Fibroblast of lung (primary cell): ENCODE measurements at regions not wholly inside any gene's neighbourhood (a gene's known extent, or its start where the extent isn't known, plus 50 kb on each side); places are given as distances from the start of the nearest gene placed in this dataset.

Experiments used
- DNase-seq, 2 donors: peaks; one replicate each; pipeline versions ENCODE4 v3.0.0 to v3.0.0-alpha.2; 2010; ENCODE audit warnings: low read depth in 2 of 2
- H2AFZ ChIP-seq: 2 replicates; pipeline ENCODE4 v1.5.1; 2012; ENCODE audit warnings: low read length, control low read depth, inconsistent platforms
- H3K27ac ChIP-seq: 2 replicates; pipeline ENCODE4 v1.5.1; 2011; ENCODE audit warnings: low read length, control low read depth; ENCODE audit not compliant: insufficient read depth
- H3K27me3 ChIP-seq: 2 replicates; pipeline ENCODE4 v1.5.1; 2011; ENCODE audit warnings: mild to moderate bottlenecking, low read length; ENCODE audit not compliant: control insufficient read depth, insufficient read depth
- H3K36me3 ChIP-seq: 2 replicates; pipeline ENCODE4 v1.5.1; 2011; ENCODE audit warnings: low read length; ENCODE audit not compliant: control insufficient read depth, insufficient read depth
- H3K4me1 ChIP-seq: 2 replicates; pipeline ENCODE4 v1.5.1; 2011; ENCODE audit warnings: low read length; ENCODE audit not compliant: control insufficient read depth, insufficient read depth; ENCODE audit errors: extremely low read depth
- H3K4me2 ChIP-seq: 2 replicates; pipeline ENCODE4 v1.5.1; 2011; ENCODE audit warnings: low read length, control low read depth; ENCODE audit not compliant: insufficient read depth; ENCODE audit errors: extremely low read depth
- H3K4me3 ChIP-seq, 4 experiments: fragments of 200-600 bp in 1 of 4; sonication (generic) in 1 of 4; replicated peaks in 1 of 4; 2 replicates each; pipeline ENCODE4 v1.5.1; 2011 to 2016; ENCODE audit warnings: low read length in 4 of 4, low read depth in 3 of 4, mild to moderate bottlenecking in 3 of 4, control low read depth in 2 of 4, inconsistent platforms in 1 of 4, mixed read lengths in 1 of 4; ENCODE audit not compliant: insufficient read depth in 1 of 4; ENCODE audit errors: control extremely low read depth in 1 of 4
- H3K79me2 ChIP-seq: 2 replicates; pipeline ENCODE4 v1.5.1; 2012; ENCODE audit warnings: mild to moderate bottlenecking, low read length, inconsistent platforms; ENCODE audit not compliant: control insufficient read depth, insufficient read depth
- H3K9ac ChIP-seq: 2 replicates; pipeline ENCODE4 v1.5.1; 2011; ENCODE audit warnings: mild to moderate bottlenecking, low read length, control low read depth; ENCODE audit not compliant: insufficient read depth
- H3K9me3 ChIP-seq: 2 replicates; pipeline ENCODE4 v1.5.1; 2012; ENCODE audit warnings: low read depth, low read length; ENCODE audit not compliant: control insufficient read depth, insufficient read depth
- H4K20me1 ChIP-seq: 2 replicates; pipeline ENCODE4 v1.5.1; 2011; ENCODE audit warnings: low read length; ENCODE audit not compliant: control insufficient read depth, insufficient read depth; ENCODE audit errors: extremely low read depth
- EZH2 ChIP-seq: IDR thresholded peaks from 2 replicates; pipeline ENCODE4 v1.5.1; 2012; ENCODE audit warnings: low read length, control low read depth, mild to moderate bottlenecking; ENCODE audit errors: missing control alignments
- TF ChIP-seq, protein P1 (sequence below), 2 donors: IDR thresholded peaks in 1 of 2; conservative IDR thresholded peaks in 1 of 2; 1 replicate in 1 of 2; 2 replicates in 1 of 2; pipeline ENCODE4 v1.5.1; 2011 to 2012; ENCODE audit warnings: low read length in 2 of 2, control low read depth in 1 of 2, inconsistent platforms in 1 of 2, low read depth in 1 of 2, mild to moderate bottlenecking in 1 of 2

DNA sequence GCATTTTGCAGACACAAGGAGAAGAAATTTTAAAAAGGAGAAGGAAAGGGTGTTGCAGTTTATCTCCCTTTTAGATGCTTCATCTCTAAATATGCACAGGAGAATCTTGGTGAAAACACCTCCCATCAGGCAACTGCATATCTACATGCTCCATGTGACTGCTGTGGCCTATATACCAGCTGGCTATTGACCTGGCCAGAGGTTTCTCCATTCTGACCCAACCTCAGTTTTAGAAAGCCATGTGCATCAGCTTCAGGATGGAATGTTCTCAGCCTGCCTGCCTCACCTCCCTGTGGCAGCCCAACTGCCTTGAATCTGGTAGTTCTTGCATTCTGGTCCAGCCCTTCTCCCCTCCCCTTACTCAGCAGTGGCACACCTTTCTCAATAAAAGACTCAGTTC, 1958.8 kb upstream of the CELF4 start:
- H3K27ac ChIP-seq, result no peak overlapping the region
- no peaks in the 10 kb centered on the region for H3K36me3 ChIP-seq
- no peak overlapping the region for H3K4me3 ChIP-seq
- H4K20me1 ChIP-seq, result no peaks in the 10 kb centered on the region
- H3K79me2 ChIP-seq, result no peaks in the 10 kb centered on the region
- no peaks in the 10 kb centered on the region for H3K9me3 ChIP-seq
- H3K9ac ChIP-seq, result no peak overlapping the region
- no peak overlapping the region for H2AFZ ChIP-seq
- no peak for DNase-seq
- H3K4me1 ChIP-seq, result no peaks in the 10 kb centered on the region
- no peak for TF ChIP-seq EZH2
- TF ChIP-seq, protein P1, sequence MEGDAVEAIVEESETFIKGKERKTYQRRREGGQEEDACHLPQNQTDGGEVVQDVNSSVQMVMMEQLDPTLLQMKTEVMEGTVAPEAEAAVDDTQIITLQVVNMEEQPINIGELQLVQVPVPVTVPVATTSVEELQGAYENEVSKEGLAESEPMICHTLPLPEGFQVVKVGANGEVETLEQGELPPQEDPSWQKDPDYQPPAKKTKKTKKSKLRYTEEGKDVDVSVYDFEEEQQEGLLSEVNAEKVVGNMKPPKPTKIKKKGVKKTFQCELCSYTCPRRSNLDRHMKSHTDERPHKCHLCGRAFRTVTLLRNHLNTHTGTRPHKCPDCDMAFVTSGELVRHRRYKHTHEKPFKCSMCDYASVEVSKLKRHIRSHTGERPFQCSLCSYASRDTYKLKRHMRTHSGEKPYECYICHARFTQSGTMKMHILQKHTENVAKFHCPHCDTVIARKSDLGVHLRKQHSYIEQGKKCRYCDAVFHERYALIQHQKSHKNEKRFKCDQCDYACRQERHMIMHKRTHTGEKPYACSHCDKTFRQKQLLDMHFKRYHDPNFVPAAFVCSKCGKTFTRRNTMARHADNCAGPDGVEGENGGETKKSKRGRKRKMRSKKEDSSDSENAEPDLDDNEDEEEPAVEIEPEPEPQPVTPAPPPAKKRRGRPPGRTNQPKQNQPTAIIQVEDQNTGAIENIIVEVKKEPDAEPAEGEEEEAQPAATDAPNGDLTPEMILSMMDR (conservative IDR thresholded peaks at IDR 0.05 in 1 of 2, IDR thresholded peaks at IDR 0.05 in 1 of 2; ENCODE audit: low read depth in 1 of 2, low read length in 2 of 2), result no peak
- no peak overlapping the region for H3K4me2 ChIP-seq
- H3K27me3 ChIP-seq, result no peaks in the 10 kb centered on the region

DNA sequence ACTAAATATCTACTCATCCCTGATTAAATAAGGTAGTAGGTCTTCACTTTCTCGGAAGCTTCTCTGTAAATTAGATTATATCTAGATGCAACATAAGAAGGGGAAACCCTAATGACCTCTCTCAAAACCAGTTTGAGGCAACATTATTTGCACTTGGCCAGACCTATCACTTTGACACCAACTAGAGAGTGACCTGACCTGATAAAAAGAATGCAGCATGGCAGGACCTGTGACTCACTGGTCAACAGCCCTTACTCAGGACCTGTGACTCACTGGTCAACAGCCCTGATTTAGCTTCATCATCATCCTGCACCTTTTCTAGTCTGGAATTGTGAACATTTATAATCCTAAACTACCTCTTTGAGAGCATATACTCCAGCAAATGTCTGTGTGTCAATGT, 1957.7 kb upstream of the CELF4 start:
- no peaks in the 10 kb centered on the region for H3K36me3 ChIP-seq
- H3K4me2 ChIP-seq, result no peak overlapping the region
- no peaks in the 10 kb centered on the region for H3K9me3 ChIP-seq
- H3K79me2 ChIP-seq, result no peaks in the 10 kb centered on the region
- H3K4me3 ChIP-seq, result no peak overlapping the region
- H3K27me3 ChIP-seq, result no peaks in the 10 kb centered on the region
- DNase-seq, result peak; percentile 29 to 58
- H3K27ac ChIP-seq, result no peak overlapping the region
- TF ChIP-seq, protein P1 (conservative IDR thresholded peaks at IDR 0.05 in 1 of 2, IDR thresholded peaks at IDR 0.05 in 1 of 2; ENCODE audit: low read depth in 1 of 2, low read length in 2 of 2), result no peak
- no peak for TF ChIP-seq EZH2
- no peak overlapping the region for H3K9ac ChIP-seq
- H3K4me1 ChIP-seq, result no peaks in the 10 kb centered on the region
- no peaks in the 10 kb centered on the region for H4K20me1 ChIP-seq
- no peak overlapping the region for H2AFZ ChIP-seq

GRCh38 chr18:39521164-39521563, 1955.6 kb upstream of the CELF4 start:
- TF ChIP-seq, protein P1 (conservative IDR thresholded peaks at IDR 0.05 in 1 of 2, IDR thresholded peaks at IDR 0.05 in 1 of 2; ENCODE audit: low read depth in 1 of 2, low read length in 2 of 2), result no peak
- no peak for TF ChIP-seq EZH2
- Histone ChIP-seq H3K27ac (no peak overlapping the region), H3K9me3 (no peaks in the 10 kb centered on the region), H3K4me3 (no peak overlapping the region), H3K36me3 (no peaks in the 10 kb centered on the region), H3K4me1 (no peaks in the 10 kb centered on the region), H3K4me2 (no peak overlapping the region), H3K27me3 (no peaks in the 10 kb centered on the region), H3K79me2 (no peaks in the 10 kb centered on the region), H4K20me1 (no peaks in the 10 kb centered on the region), H3K9ac (no peak overlapping the region), H2AFZ (no peak overlapping the region)
- DNase-seq, result peak in 1 of 2 donors; percentile 6
